ENCODE measurements at regions not wholly inside any gene's neighbourhood (a gene's known extent, or its start where the extent isn't known, plus 50 kb on each side); places are given as distances from the start of the nearest gene placed in this dataset.

- TF ChIP-seq CTCF (IDR thresholded peaks at IDR 0.05; ENCODE audit: control extremely low read depth in 1 of 3, insufficient read depth in 1 of 3, low read depth in 1 of 3, low read length in 3 of 3) (no peak), SP1 (IDR thresholded peaks at IDR 0.05; ENCODE audit: low read depth, low read length) (no peak), HDAC2 (IDR thresholded peaks at IDR 0.05; ENCODE audit: borderline replicate concordance in 1 of 2, low read depth in 2 of 2, low read length in 2 of 2) (no peak), POLR2AphosphoS5 (IDR thresholded peaks at IDR 0.05; ENCODE audit: low read depth, low read length) (no peak), TAF1 (IDR thresholded peaks at IDR 0.05; ENCODE audit: low read depth, low read length) (no peak), JUN (IDR thresholded peaks at IDR 0.05; ENCODE audit: low read depth, low read length) (no peak)
Observed at GRCh38 chr1:219460896-219461815, 151.7 kb downstream of the ZC3H11B start.
